Suprapubic skin (tissue), 4 donors: ENCODE measurements at regions not wholly inside any gene's neighbourhood (a gene's known extent, or its start where the extent isn't known, plus 50 kb on each side); places are given as distances from the start of the nearest gene placed in this dataset.
A peak's percentile ranks its signal among the peaks of the same experiment; 100 is the strongest.
"Not testable (repeated sequence)": the region's sequence is repeated elsewhere in the genome, so short reads cannot be mapped to it uniquely, and the experiment has no call there.

ENCODE experiments used
- DNase-seq, 2 donors: peaks; one replicate each; pipeline ENCODE4 v3.0.0-alpha.2; 2019; ENCODE audit warnings: low spot score in 2 of 2
- H3K27ac ChIP-seq: fragments of 200-600 bp; sonication (generic); one replicate; pipeline ENCODE4 v1.5.1; 2019
- H3K27me3 ChIP-seq: fragments of 200-600 bp; sonication (generic); one replicate; pipeline ENCODE4 v1.5.1; 2019
- H3K36me3 ChIP-seq: fragments of 200-600 bp; sonication (generic); one replicate; pipeline ENCODE4 v1.5.1; 2019
- H3K4me1 ChIP-seq: fragments of 200-600 bp; sonication (generic); one replicate; pipeline ENCODE4 v1.5.1; 2019
- H3K4me3 ChIP-seq: fragments of 200-600 bp; sonication (generic); one replicate; pipeline ENCODE4 v1.5.1; 2019; ENCODE audit warnings: mild to moderate bottlenecking
- H3K9me3 ChIP-seq: fragments of 200-600 bp; sonication (generic); one replicate; pipeline ENCODE4 v1.5.1; 2019
- CTCF ChIP-seq, 2 donors: fragments of 200-600 bp in 1 of 2; fragments of 450-650 bp in 1 of 2; sonication (generic) in 1 of 2; IDR thresholded peaks; one replicate each; pipeline ENCODE4 v1.5.1; 2016 to 2019; ENCODE audit warnings: antibody characterized with exemption in 2 of 2, mild to moderate bottlenecking in 1 of 2, moderate library complexity in 1 of 2
- EP300 ChIP-seq: sonication (generic); formaldehyde crosslinking; IDR thresholded peaks from one replicate; pipeline ENCODE4 v1.6.1; 2017; ENCODE audit warnings: antibody characterized with exemption
- POLR2A ChIP-seq, 2 donors: fragments of 450-650 bp; IDR thresholded peaks; one replicate each; pipeline ENCODE4 v1.6.1; 2017; ENCODE audit warnings: antibody characterized with exemption in 2 of 2, mild to moderate bottlenecking in 2 of 2, moderate library complexity in 2 of 2
- POLR2AphosphoS5 ChIP-seq, 3 donors: sonication (generic); formaldehyde crosslinking; IDR thresholded peaks; one replicate each; pipeline ENCODE4 v1.6.1; 2017; ENCODE audit warnings: antibody characterized with exemption in 3 of 3
- WGBS: methylation state at CpG from one replicate; pipeline ENCODE4 v1.1.5; 2018; 5-methylcytosine and 5-hydroxymethylcytosine counted together

- no peak for DNase-seq
- no peaks in the 10 kb centered on the region for H3K36me3 ChIP-seq
- TF ChIP-seq POLR2AphosphoS5 (IDR thresholded peaks at IDR 0.05) (no peak), POLR2A (IDR thresholded peaks at IDR 0.05) (no peak)
- WGBS, result 57% methylated on average over 6 of the region's 6 CpGs
- no peaks in the 10 kb centered on the region for H3K9me3 ChIP-seq
- no peaks in the 10 kb centered on the region for H3K4me1 ChIP-seq
- H3K27ac ChIP-seq, result no peak overlapping the region
- no peaks in the 10 kb centered on the region for H3K27me3 ChIP-seq
- H3K4me3 ChIP-seq, result no peak overlapping the region
Observed at GRCh38 chrX:80550722-80551121, 130.5 kb downstream of the TENT5D start.

GRCh38 chrX:80556148-80556547, 135.9 kb downstream of the TENT5D start:
- Histone ChIP-seq H3K4me1 (no peaks in the 10 kb centered on the region), H3K36me3 (no peaks in the 10 kb centered on the region), H3K9me3 (no peaks in the 10 kb centered on the region), H3K27ac (no peak overlapping the region), H3K27me3 (no peaks in the 10 kb centered on the region), H3K4me3 (no peak overlapping the region)
- no peak for DNase-seq
- no peak for TF ChIP-seq CTCF (IDR thresholded peaks at IDR 0.05)
- TF ChIP-seq POLR2A (IDR thresholded peaks at IDR 0.05), result no peak
- TF ChIP-seq POLR2AphosphoS5 (IDR thresholded peaks at IDR 0.05), result no peak
- no peak for TF ChIP-seq EP300
- WGBS, result 78% methylated on average over 3 of the region's 3 CpGs

GRCh38 chrX:80572636-80573035, 152.4 kb downstream of the TENT5D start:
- H3K27me3 ChIP-seq, result no peaks in the 10 kb centered on the region
- no peak for DNase-seq
- TF ChIP-seq POLR2AphosphoS5 (IDR thresholded peaks at IDR 0.05), result no peak
- TF ChIP-seq CTCF (IDR thresholded peaks at IDR 0.05), result no peak
- no peaks in the 10 kb centered on the region for H3K9me3 ChIP-seq
- H3K4me3 ChIP-seq, result no peak overlapping the region
- no peaks in the 10 kb centered on the region for H3K36me3 ChIP-seq
- no peaks in the 10 kb centered on the region for H3K4me1 ChIP-seq
- 80% methylated on average over 13 of the region's 13 CpGs for WGBS
- no peak overlapping the region for H3K27ac ChIP-seq

- H3K36me3 ChIP-seq, result no peaks in the 10 kb centered on the region
- no peak overlapping the region for H3K27ac ChIP-seq
- 92% methylated on average over 15 of the region's 20 CpGs for WGBS
- H3K27me3 ChIP-seq, result no peaks in the 10 kb centered on the region
- H3K9me3 ChIP-seq, result no peaks in the 10 kb centered on the region
- H3K4me3 ChIP-seq, result no peak overlapping the region
- DNase-seq, result no peak
- TF ChIP-seq POLR2A (IDR thresholded peaks at IDR 0.05) (no peak), EP300 (no peak), CTCF (IDR thresholded peaks at IDR 0.05) (no peak), POLR2AphosphoS5 (IDR thresholded peaks at IDR 0.05) (no peak)
- H3K4me1 ChIP-seq, result no peaks in the 10 kb centered on the region
Observed at GRCh38 chrX:80573275-80573674, 153.0 kb downstream of the TENT5D start.

GRCh38 chrX:80574486-80575086, 154.3 kb downstream of the TENT5D start:
- 88% methylated on average over 42 of the region's 50 CpGs for WGBS

GRCh38 chrX:80576267-80576666, 156.0 kb downstream of the TENT5D start:
- DNase-seq, result no peak
- no peaks in the 10 kb centered on the region for H3K36me3 ChIP-seq
- H3K27ac ChIP-seq, result no peak overlapping the region
- H3K9me3 ChIP-seq, result no peaks in the 10 kb centered on the region
- H3K4me3 ChIP-seq, result no peak overlapping the region
- TF ChIP-seq POLR2AphosphoS5 (IDR thresholded peaks at IDR 0.05) (no peak), EP300 (no peak)
- H3K4me1 ChIP-seq, result no peaks in the 10 kb centered on the region
- no peaks in the 10 kb centered on the region for H3K27me3 ChIP-seq

More at GRCh38 chrX:80574486-80575086, 154.3 kb downstream of the TENT5D start:
- H3K4me1 ChIP-seq, H3K9me3 ChIP-seq, H3K36me3 ChIP-seq, H3K27ac ChIP-seq, H3K27me3 ChIP-seq, H3K4me3 ChIP-seq: not testable (repeated sequence)
- peak in 1 of 2 donors; percentile 33 for DNase-seq
